ENCODE measurements at regions not wholly inside any gene's neighbourhood (a gene's known extent, or its start where the extent isn't known, plus 50 kb on each side); places are given as distances from the start of the nearest gene placed in this dataset.

DNA sequence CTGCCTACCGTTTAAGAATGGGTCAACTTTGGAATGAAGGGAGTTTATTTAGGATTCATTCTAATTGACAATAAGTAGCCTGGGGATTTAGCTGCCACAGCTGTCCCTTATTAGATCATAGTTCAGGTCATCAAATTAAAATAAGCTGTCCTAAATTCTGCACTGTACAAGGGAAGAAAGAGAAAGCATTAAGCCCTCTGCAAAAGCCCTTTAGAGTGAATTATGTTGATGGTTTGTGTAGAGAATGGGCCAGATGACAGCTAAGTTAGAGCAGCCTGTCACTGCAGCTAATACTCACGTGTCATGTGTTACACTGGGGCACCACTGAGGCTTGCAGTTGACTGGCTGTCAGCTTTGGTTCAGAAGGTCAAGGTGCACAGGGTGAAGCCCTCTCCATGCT lies 737.1 kb upstream of the SLC10A2 start:
- TF ChIP-seq CTCF (IDR thresholded peaks at IDR 0.05): no peak
- no peak for TF ChIP-seq POLR2A (IDR thresholded peaks at IDR 0.05; ENCODE audit: low read depth)
- TF ChIP-seq EP300 (IDR thresholded peaks at IDR 0.05): no peak

All from esophagus muscularis mucosa (tissue), 4 donors.